ENCODE measurements at regions not wholly inside any gene's neighbourhood (a gene's known extent, or its start where the extent isn't known, plus 50 kb on each side); places are given as distances from the start of the nearest gene placed in this dataset.

DNA sequence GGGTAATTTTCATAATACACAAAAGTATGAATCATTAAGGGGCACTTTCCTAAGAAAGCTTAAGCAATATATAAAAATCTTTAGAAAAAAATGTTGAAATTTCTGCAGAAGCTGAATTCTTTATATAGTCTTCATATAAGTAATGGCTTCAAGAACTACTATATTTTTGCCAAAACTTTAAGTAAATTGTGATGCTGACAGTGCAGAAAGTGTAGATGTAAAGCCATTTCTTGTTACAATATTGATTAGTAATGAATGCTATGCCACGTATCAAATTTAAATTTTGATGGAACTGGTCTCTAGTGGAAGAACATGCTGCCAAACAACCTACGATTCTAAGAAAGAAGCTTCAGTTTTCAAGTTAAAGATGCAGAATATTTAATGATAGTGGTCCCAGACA lies 1210.0 kb downstream of the SLITRK1 start:
- H3K36me3 ChIP-seq (replicated peaks in 1 of 2), result no peaks in the 10 kb centered on the region
- intact Hi-C loops (cut with DNase I), result no loop called here
- H3K4me1 ChIP-seq (replicated peaks in 1 of 2), result no peaks in the 10 kb centered on the region
- 68 to 83% (median 79%) methylated on average over 2 of the region's 2 CpGs for WGBS, 4 donors
- no peaks in the 10 kb centered on the region for H3K9me3 ChIP-seq (replicated peaks in 1 of 3)
- H3K4me3 ChIP-seq, result no peak overlapping the region
- no peaks in the 10 kb centered on the region for H3K27me3 ChIP-seq
- H3K27ac ChIP-seq, result no peak overlapping the region
- no peak for DNase-seq
- no peak for TF ChIP-seq POLR2A (IDR thresholded peaks at IDR 0.05)
- TF ChIP-seq, protein P1, sequence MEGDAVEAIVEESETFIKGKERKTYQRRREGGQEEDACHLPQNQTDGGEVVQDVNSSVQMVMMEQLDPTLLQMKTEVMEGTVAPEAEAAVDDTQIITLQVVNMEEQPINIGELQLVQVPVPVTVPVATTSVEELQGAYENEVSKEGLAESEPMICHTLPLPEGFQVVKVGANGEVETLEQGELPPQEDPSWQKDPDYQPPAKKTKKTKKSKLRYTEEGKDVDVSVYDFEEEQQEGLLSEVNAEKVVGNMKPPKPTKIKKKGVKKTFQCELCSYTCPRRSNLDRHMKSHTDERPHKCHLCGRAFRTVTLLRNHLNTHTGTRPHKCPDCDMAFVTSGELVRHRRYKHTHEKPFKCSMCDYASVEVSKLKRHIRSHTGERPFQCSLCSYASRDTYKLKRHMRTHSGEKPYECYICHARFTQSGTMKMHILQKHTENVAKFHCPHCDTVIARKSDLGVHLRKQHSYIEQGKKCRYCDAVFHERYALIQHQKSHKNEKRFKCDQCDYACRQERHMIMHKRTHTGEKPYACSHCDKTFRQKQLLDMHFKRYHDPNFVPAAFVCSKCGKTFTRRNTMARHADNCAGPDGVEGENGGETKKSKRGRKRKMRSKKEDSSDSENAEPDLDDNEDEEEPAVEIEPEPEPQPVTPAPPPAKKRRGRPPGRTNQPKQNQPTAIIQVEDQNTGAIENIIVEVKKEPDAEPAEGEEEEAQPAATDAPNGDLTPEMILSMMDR (IDR thresholded peaks at IDR 0.05), result no peak

DNA sequence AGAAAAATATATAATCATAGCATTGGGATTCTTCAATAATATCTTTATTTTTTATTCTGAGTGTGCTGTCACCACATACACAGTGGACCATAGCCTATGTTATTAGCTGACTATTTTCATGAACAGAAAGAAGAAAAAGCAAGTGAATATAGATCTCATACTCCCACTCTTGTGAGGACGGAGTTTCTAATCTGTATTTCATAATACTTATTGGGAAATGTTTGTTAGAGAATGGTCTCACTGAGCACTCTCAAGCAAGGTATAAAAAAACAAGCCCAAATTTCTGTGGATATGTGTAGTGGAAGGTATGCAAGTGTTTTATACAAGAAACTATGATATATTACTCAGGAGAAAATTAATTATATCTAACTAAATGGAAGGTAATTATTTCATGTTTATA lies 1218.1 kb downstream of the SLITRK1 start:
- H3K4me3 ChIP-seq, result no peak overlapping the region
- intact Hi-C loops (cut with DNase I), result no loop called here
- TF ChIP-seq, protein P1 (IDR thresholded peaks at IDR 0.05), result no peak
- no peak for TF ChIP-seq POLR2A (IDR thresholded peaks at IDR 0.05)
- DNase-seq, result no peak
- no peaks in the 10 kb centered on the region for H3K4me1 ChIP-seq (replicated peaks in 1 of 2)
- H3K9me3 ChIP-seq (replicated peaks in 1 of 3), result peaks cover 0 to 7% (median 0%) of the 10 kb centered on the region in 3 donors
- WGBS, 4 donors, result 67 to 78% (median 67%) methylated on average over 1 of the region's 1 CpG
- H3K27me3 ChIP-seq, result no peaks in the 10 kb centered on the region
- no peaks in the 10 kb centered on the region for H3K36me3 ChIP-seq (replicated peaks in 1 of 2)
- H3K27ac ChIP-seq, result no peak overlapping the region

DNA sequence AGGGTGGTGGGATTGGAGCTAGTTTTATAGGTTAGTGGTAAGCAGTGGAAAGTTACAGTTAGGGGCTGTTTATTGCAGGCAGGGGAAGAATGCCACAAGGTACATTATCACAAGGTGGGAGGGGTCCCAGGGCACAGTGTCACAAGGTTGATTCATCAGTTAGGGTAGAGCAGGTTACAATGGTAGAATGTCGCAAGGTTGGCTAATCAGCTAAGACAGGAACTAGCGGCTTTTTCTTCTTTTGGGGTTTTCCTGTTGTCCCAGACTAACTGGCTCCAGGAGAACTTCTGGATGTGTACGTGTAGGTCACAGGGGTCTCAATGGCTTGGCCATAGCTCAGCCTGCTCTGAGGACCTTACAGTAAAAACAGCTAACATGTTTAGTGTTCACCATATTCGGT lies 1221.1 kb downstream of the SLITRK1 start:
- WGBS, 4 donors, result 73 to 90% (median 81%) methylated on average over 4 of the region's 4 CpGs
- no peaks in the 10 kb centered on the region for H3K27me3 ChIP-seq
- H3K27ac ChIP-seq, result no peak overlapping the region
- peaks cover 0 to 7% (median 0%) of the 10 kb centered on the region in 3 donors for H3K9me3 ChIP-seq (replicated peaks in 1 of 3)
- no peaks in the 10 kb centered on the region for H3K36me3 ChIP-seq (replicated peaks in 1 of 2)
- TF ChIP-seq, protein P1 (IDR thresholded peaks at IDR 0.05), result no peak
- TF ChIP-seq POLR2A (IDR thresholded peaks at IDR 0.05), result no peak
- intact Hi-C loops (cut with DNase I), result no loop called here
- DNase-seq, result no peak
- no peak overlapping the region for H3K4me3 ChIP-seq
- no peaks in the 10 kb centered on the region for H3K4me1 ChIP-seq (replicated peaks in 1 of 2)

DNA sequence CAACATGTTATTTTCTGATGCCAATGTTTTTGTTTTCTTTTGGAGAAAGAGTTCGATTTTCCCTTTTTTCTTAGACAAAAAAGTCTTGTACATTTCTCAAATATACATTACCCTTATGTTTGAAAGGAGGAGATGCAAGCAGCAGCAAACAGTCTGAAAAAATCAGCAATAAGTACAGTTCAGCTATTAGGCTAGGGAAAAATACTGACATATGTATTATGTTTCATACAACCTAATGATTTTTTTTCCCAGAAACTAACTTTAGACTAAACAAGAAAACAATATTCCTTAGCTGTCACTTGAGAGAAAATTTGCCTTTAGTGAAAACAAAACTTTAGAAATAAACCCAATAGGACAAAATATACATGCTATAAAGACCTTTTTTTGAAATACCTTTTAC lies 1223.5 kb downstream of the SLITRK1 start:
- WGBS, 4 donors, result 34 to 59% (median 53%) methylated on average over 1 of the region's 1 CpG
- intact Hi-C loops (cut with DNase I), result no loop called here
- H3K4me3 ChIP-seq, result no peak overlapping the region
- peaks cover 0 to 3% (median 0%) of the 10 kb centered on the region in 3 donors for H3K9me3 ChIP-seq (replicated peaks in 1 of 3)
- no peaks in the 10 kb centered on the region for H3K4me1 ChIP-seq (replicated peaks in 1 of 2)
- no peaks in the 10 kb centered on the region for H3K36me3 ChIP-seq (replicated peaks in 1 of 2)
- no peak for TF ChIP-seq POLR2A (IDR thresholded peaks at IDR 0.05)
- TF ChIP-seq, protein P1 (IDR thresholded peaks at IDR 0.05), result no peak
- no peak for DNase-seq
- no peak overlapping the region for H3K27ac ChIP-seq
- no peaks in the 10 kb centered on the region for H3K27me3 ChIP-seq
